ENCODE measurements at regions not wholly inside any gene's neighbourhood (a gene's known extent, or its start where the extent isn't known, plus 50 kb on each side); places are given as distances from the start of the nearest gene placed in this dataset.

GRCh38 chr5:138663561-138663960 lies 88.4 kb upstream of the HSPA9 start:
- DNase-seq, result no peak
- Mint-ChIP-seq H3K9me3 (no peaks in the 10 kb centered on the region), H3K27ac (peak overlapping the region; percentile 74)

GRCh38 chr5:138663009-138663408 lies 87.8 kb upstream of the HSPA9 start:
- Mint-ChIP-seq H3K27me3 (ENCODE audit: low read depth, poor library complexity) (peaks cover 8% of the 10 kb centered on the region), H3K4me3 (no peak overlapping the region), H3K27ac (no peak overlapping the region), H3K4me1 (peaks cover 50% of the 10 kb centered on the region), H3K36me3 (ENCODE audit: low read depth) (no peaks in the 10 kb centered on the region), H3K9me3 (no peaks in the 10 kb centered on the region)
- no peak for TF ChIP-seq CTCF (IDR thresholded peaks at IDR 0.05)
- DNase-seq, result no peak

More at GRCh38 chr5:138663561-138663960, 88.4 kb upstream of the HSPA9 start:
- TF ChIP-seq CTCF (IDR thresholded peaks at IDR 0.05), result no peak
- Mint-ChIP-seq H3K4me3 (no peak overlapping the region), H3K27me3 (ENCODE audit: low read depth, poor library complexity) (peaks cover 8% of the 10 kb centered on the region), H3K36me3 (ENCODE audit: low read depth) (no peaks in the 10 kb centered on the region), H3K4me1 (peaks cover 49% of the 10 kb centered on the region)

GRCh38 chr5:138662599-138662998 lies 87.4 kb upstream of the HSPA9 start:
- Mint-ChIP-seq H3K27ac (no peak overlapping the region), H3K9me3 (no peaks in the 10 kb centered on the region), H3K4me1 (peaks cover 50% of the 10 kb centered on the region), H3K36me3 (ENCODE audit: low read depth) (no peaks in the 10 kb centered on the region), H3K4me3 (no peak overlapping the region), H3K27me3 (ENCODE audit: low read depth, poor library complexity) (peaks cover 5% of the 10 kb centered on the region)
- DNase-seq, result no peak
- no peak for TF ChIP-seq CTCF (IDR thresholded peaks at IDR 0.05)

- no peak for DNase-seq
- H3K36me3 Mint-ChIP-seq (ENCODE audit: low read depth), result no peaks in the 10 kb centered on the region
- H3K9me3 Mint-ChIP-seq, result no peaks in the 10 kb centered on the region
- peaks cover 5% of the 10 kb centered on the region for H3K27me3 Mint-ChIP-seq (ENCODE audit: low read depth, poor library complexity)
- H3K4me1 Mint-ChIP-seq, result peaks cover 55% of the 10 kb centered on the region
- no peak overlapping the region for H3K27ac Mint-ChIP-seq
- no peak overlapping the region for H3K4me3 Mint-ChIP-seq
- TF ChIP-seq CTCF (IDR thresholded peaks at IDR 0.05), result no peak
These were observed 86.8 kb upstream of the HSPA9 start for GRCh38 chr5:138661991-138662434.

- H3K4me3 Mint-ChIP-seq, result no peak overlapping the region
- no peak for DNase-seq
- TF ChIP-seq CTCF (IDR thresholded peaks at IDR 0.05), result no peak
- peaks cover 57% of the 10 kb centered on the region for H3K4me1 Mint-ChIP-seq
- H3K9me3 Mint-ChIP-seq, result no peaks in the 10 kb centered on the region
- H3K36me3 Mint-ChIP-seq (ENCODE audit: low read depth), result no peaks in the 10 kb centered on the region
- no peak overlapping the region for H3K27ac Mint-ChIP-seq
- peaks cover 5% of the 10 kb centered on the region for H3K27me3 Mint-ChIP-seq (ENCODE audit: low read depth, poor library complexity)
These were observed 86.2 kb upstream of the HSPA9 start for GRCh38 chr5:138661291-138661960.

- Mint-ChIP-seq H3K27me3 (ENCODE audit: low read depth, poor library complexity) (peaks cover 5% of the 10 kb centered on the region), H3K4me3 (no peak overlapping the region), H3K27ac (no peak overlapping the region), H3K36me3 (ENCODE audit: low read depth) (no peaks in the 10 kb centered on the region), H3K9me3 (no peaks in the 10 kb centered on the region), H3K4me1 (peaks cover 59% of the 10 kb centered on the region)
- DNase-seq, result no peak
- no peak for TF ChIP-seq CTCF (IDR thresholded peaks at IDR 0.05)
These were observed 84.9 kb upstream of the HSPA9 start for GRCh38 chr5:138660051-138660572.

Data from nephron progenitor cell (in vitro differentiated cells).